HEK293T (cell line): ENCODE measurements at regions not wholly inside any gene's neighbourhood (a gene's known extent, or its start where the extent isn't known, plus 50 kb on each side); places are given as distances from the start of the nearest gene placed in this dataset.

ENCODE experiments used
- HDGF ChIP-seq: fragments of 450-650 bp; IDR thresholded peaks from 2 replicates; pipeline ENCODE4 v1.6.1; 2017; ENCODE audit warnings: antibody characterized with exemption, borderline replicate concordance
- L3MBTL2 ChIP-seq: fragments of 450-650 bp; conservative IDR thresholded peaks from 2 replicates; pipeline ENCODE4 v1.6.1; 2016; ENCODE audit warnings: mild to moderate bottlenecking

GRCh38 chr20:6629564-6629963 lies 137.9 kb upstream of the BMP2 start:
- TF ChIP-seq HDGF (no peak), L3MBTL2 (no peak)
